Stomach smooth muscle (tissue), 2 donors: ENCODE measurements at regions not wholly inside any gene's neighbourhood (a gene's known extent, or its start where the extent isn't known, plus 50 kb on each side); places are given as distances from the start of the nearest gene placed in this dataset.

Experiments
- H3K27ac ChIP-seq: one replicate; pipeline ENCODE4 v1.7.0; 2013; ENCODE audit warnings: mild to moderate bottlenecking, low read length, inconsistent platforms
- H3K27me3 ChIP-seq, 2 donors: one replicate each; pipeline ENCODE4 v1.7.0; 2013; ENCODE audit warnings: low read length in 2 of 2; ENCODE audit not compliant: insufficient read depth in 2 of 2, control insufficient read depth in 1 of 2
- H3K36me3 ChIP-seq, 2 donors: one replicate each; pipeline ENCODE4 v1.7.0; 2013; ENCODE audit warnings: low read length in 2 of 2; ENCODE audit not compliant: control insufficient read depth in 2 of 2, insufficient read depth in 2 of 2
- H3K4me1 ChIP-seq: one replicate; pipeline ENCODE4 v1.7.0; 2013; ENCODE audit warnings: low read length; ENCODE audit not compliant: control insufficient read depth, insufficient read depth
- H3K4me3 ChIP-seq, 2 donors: one replicate each; pipeline ENCODE4 v1.7.0; 2013; ENCODE audit warnings: low read length in 2 of 2
- H3K9ac ChIP-seq, 2 donors: one replicate each; pipeline ENCODE4 v1.7.0; 2013; ENCODE audit warnings: low read length in 2 of 2, mild to moderate bottlenecking in 1 of 2
- H3K9me3 ChIP-seq, 2 donors: one replicate each; pipeline ENCODE4 v1.7.0; 2013; ENCODE audit warnings: low read length in 2 of 2; ENCODE audit not compliant: control insufficient read depth in 2 of 2
- donor health status: healthy.
- donor health status: Pancreatic carcinoma.

DNA sequence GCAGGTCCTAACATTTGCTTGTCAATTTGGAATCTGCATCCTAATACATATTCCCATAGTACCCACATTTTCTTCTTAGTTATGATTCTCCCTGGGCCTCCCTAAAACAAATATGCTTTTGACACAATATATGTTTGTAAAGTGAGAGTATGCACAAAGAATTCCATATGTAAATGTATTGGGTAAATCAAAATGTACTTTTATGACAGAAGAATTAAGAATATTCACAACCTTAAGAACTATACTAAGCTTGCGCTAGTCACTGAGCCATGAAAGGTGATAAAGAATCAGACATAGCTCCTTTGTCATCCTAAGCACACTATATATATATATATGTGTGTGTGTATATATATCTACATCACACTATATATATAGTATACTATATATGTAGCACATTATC, 438.5 kb downstream of the ACTL7B start:
- Histone ChIP-seq H3K4me3 (no peak overlapping the region), H3K4me1 (no peaks in the 10 kb centered on the region), H3K9ac (no peak overlapping the region), H3K36me3 (no peaks in the 10 kb centered on the region), H3K27ac (no peak overlapping the region), H3K27me3 (no peaks in the 10 kb centered on the region), H3K9me3 (no peaks in the 10 kb centered on the region)

DNA sequence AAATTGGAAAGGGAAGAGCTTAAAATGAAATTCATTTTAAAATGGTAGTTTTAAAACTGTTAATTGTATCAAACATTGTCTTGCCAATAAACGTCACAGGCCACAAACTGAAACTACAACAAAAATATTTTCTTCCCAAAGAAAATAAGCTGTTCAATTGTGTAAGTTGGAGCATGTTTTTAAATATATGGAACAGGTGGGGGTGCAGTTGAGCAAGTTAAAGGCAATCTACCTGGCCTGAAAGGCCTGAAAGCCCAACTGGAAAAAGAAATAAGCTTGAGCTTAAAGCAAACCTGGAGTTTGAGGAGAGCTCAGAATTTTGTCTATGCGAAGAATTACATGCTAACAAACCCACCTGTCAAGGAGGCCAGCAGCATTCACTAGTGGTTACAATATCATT, 439.5 kb downstream of the ACTL7B start:
- Histone ChIP-seq H3K27me3 (no peaks in the 10 kb centered on the region), H3K9ac (no peak overlapping the region), H3K36me3 (no peaks in the 10 kb centered on the region), H3K4me1 (no peaks in the 10 kb centered on the region), H3K27ac (no peak overlapping the region), H3K4me3 (no peak overlapping the region), H3K9me3 (no peaks in the 10 kb centered on the region)

DNA sequence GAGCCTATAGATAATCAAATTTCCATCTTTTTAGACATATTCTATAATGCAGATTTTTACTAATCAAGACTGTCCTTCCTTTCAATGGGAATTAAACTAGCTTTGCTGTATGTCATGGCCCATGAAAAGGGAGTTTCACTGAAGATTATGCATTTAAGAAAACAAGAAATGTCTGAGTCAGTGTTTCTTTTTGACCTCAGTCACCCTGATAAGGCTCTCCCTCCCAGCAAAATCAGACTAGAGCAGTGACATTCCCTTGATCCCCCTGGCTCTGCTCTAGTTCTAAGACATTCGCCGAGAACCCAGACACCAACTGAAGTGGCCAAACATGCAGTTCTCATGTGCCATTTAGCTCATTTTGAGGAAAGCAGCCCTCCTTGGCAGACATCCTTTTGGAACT, 442.0 kb downstream of the ACTL7B start:
- Histone ChIP-seq H3K4me1 (no peaks in the 10 kb centered on the region), H3K36me3 (no peaks in the 10 kb centered on the region), H3K9ac (no peak overlapping the region), H3K9me3 (no peaks in the 10 kb centered on the region), H3K27me3 (no peaks in the 10 kb centered on the region), H3K27ac (no peak overlapping the region), H3K4me3 (no peak overlapping the region)

DNA sequence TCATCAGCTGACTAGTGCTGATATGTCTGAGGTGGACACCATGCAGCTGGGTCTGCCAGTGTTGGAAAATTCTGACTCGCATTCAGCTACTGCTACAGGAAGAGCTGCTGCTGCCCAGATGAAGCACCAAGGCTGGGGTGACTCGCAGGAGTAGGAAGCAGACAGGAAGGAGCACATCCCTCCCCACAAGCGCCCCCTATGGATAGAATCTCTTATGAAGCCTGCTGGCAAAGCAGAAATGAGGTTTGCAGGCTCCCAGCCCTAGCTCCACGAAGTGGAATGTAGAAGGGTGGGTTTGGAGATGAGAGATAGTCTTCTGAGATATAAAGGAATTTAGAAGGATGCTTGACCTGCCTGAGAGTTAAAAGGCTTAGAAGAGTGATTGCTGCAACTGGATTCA, 443.0 kb downstream of the ACTL7B start:
- Histone ChIP-seq H3K4me3 (no peak overlapping the region), H3K9ac (no peak overlapping the region), H3K36me3 (no peaks in the 10 kb centered on the region), H3K27me3 (no peaks in the 10 kb centered on the region), H3K9me3 (no peaks in the 10 kb centered on the region), H3K27ac (no peak overlapping the region), H3K4me1 (no peaks in the 10 kb centered on the region)

GRCh38 chr9:108411632-108412031, 444.2 kb downstream of the ACTL7B start:
- no peaks in the 10 kb centered on the region for H3K9me3 ChIP-seq
- no peak overlapping the region for H3K9ac ChIP-seq
- no peaks in the 10 kb centered on the region for H3K36me3 ChIP-seq
- no peak overlapping the region for H3K27ac ChIP-seq
- no peaks in the 10 kb centered on the region for H3K4me1 ChIP-seq
- H3K4me3 ChIP-seq, result no peak overlapping the region
- no peaks in the 10 kb centered on the region for H3K27me3 ChIP-seq

DNA sequence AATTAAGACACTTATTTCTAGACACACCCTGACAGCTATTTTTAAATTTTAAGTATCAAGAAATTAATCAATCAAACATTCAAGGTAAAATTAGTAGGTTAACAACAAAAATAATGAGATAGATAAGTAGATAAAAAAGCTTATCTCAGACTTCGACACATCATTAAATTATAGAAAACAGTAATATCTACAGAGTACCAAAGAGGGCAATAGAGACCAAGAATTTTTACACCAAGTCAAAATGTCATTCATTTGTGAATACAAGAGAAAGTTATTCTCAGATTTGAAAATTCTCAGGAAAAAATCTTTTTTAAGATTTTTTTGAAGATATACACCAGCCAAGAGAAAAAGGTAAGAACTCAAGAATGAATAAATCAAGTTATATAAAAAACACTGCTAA, 445.6 kb downstream of the ACTL7B start:
- H3K4me1 ChIP-seq, result no peaks in the 10 kb centered on the region
- no peaks in the 10 kb centered on the region for H3K36me3 ChIP-seq
- no peak overlapping the region for H3K9ac ChIP-seq
- H3K27me3 ChIP-seq, result no peaks in the 10 kb centered on the region
- no peak overlapping the region for H3K4me3 ChIP-seq
- no peak overlapping the region for H3K27ac ChIP-seq
- no peaks in the 10 kb centered on the region for H3K9me3 ChIP-seq

- H3K27me3 ChIP-seq, result no peaks in the 10 kb centered on the region
- H3K4me3 ChIP-seq, result no peak overlapping the region
These were observed 455.5 kb downstream of the ACTL7B start for GRCh38 chr9:108400297-108400696.

DNA sequence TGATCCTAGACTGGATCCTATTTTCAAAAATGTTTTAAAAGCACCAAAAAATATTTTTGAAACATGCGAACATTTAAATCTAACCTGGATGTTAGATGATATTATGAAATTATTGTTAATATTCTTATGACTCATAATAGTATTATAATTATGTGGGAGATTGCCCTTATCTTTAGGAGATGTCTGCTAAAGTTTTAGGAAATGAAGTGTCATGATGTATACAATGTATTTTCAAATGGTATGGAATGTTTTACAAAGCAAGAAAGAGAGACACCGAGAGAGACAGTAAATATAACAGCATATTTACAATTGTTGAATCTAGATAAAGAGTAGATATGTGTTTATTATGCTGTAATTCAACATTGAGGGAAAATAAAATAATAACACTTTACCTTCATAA, 455.9 kb downstream of the ACTL7B start:
- Histone ChIP-seq H3K36me3 (no peaks in the 10 kb centered on the region), H3K27me3 (no peaks in the 10 kb centered on the region), H3K4me1 (no peaks in the 10 kb centered on the region), H3K9me3 (no peaks in the 10 kb centered on the region), H3K4me3 (no peak overlapping the region), H3K27ac (no peak overlapping the region), H3K9ac (no peak overlapping the region)

More at GRCh38 chr9:108400297-108400696, 455.5 kb downstream of the ACTL7B start:
- Histone ChIP-seq H3K4me1 (no peaks in the 10 kb centered on the region), H3K27ac (no peak overlapping the region), H3K9me3 (no peaks in the 10 kb centered on the region), H3K36me3 (no peaks in the 10 kb centered on the region), H3K9ac (no peak overlapping the region)

- Histone ChIP-seq H3K27me3 (no peaks in the 10 kb centered on the region), H3K27ac (no peak overlapping the region), H3K9ac (no peak overlapping the region), H3K4me1 (no peaks in the 10 kb centered on the region), H3K9me3 (no peaks in the 10 kb centered on the region), H3K36me3 (no peaks in the 10 kb centered on the region), H3K4me3 (no peak overlapping the region)
These were observed 458.5 kb downstream of the ACTL7B start for GRCh38 chr9:108397286-108397685.

GRCh38 chr9:108396611-108397010, 459.2 kb downstream of the ACTL7B start:
- Histone ChIP-seq H3K9me3 (no peaks in the 10 kb centered on the region), H3K9ac (no peak overlapping the region), H3K27me3 (no peaks in the 10 kb centered on the region), H3K4me3 (no peak overlapping the region), H3K36me3 (no peaks in the 10 kb centered on the region), H3K27ac (no peak overlapping the region), H3K4me1 (no peaks in the 10 kb centered on the region)

- H3K27me3 ChIP-seq, result no peaks in the 10 kb centered on the region
- no peaks in the 10 kb centered on the region for H3K36me3 ChIP-seq
- H3K4me1 ChIP-seq, result no peaks in the 10 kb centered on the region
- H3K4me3 ChIP-seq, result no peak overlapping the region
- H3K9ac ChIP-seq, result no peak overlapping the region
- H3K27ac ChIP-seq, result no peak overlapping the region
- H3K9me3 ChIP-seq, result no peaks in the 10 kb centered on the region
These were observed 459.6 kb downstream of the ACTL7B start for GRCh38 chr9:108396193-108396592.

DNA sequence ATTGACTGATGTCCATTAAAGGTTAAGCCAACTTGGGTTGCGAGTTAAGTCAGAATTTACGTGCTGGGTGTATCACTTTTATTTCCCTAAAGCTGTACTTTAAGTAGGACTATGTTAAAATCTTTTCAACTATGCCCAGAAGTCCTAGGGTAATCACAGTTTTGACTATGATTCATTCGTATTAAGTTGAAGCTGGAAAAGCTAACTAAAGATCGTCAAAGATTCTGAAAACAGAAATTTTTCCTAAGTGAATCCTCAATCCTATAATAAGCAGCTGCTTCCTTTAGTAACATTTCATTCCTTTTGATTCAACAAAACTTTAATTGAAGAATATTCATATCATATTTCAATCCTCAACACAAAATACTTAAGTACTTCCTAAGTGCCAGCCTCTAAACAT, 460.4 kb downstream of the ACTL7B start:
- Histone ChIP-seq H3K9ac (no peak overlapping the region), H3K27ac (no peak overlapping the region), H3K4me3 (no peak overlapping the region), H3K9me3 (no peaks in the 10 kb centered on the region), H3K4me1 (no peaks in the 10 kb centered on the region), H3K27me3 (no peaks in the 10 kb centered on the region), H3K36me3 (no peaks in the 10 kb centered on the region)
